ENCODE measurements at regions not wholly inside any gene's neighbourhood (a gene's known extent, or its start where the extent isn't known, plus 50 kb on each side); places are given as distances from the start of the nearest gene placed in this dataset.

- H4K91ac ChIP-seq (ENCODE audit: insufficient read depth, low read depth, low read length): no peak overlapping the region
- H4K5ac ChIP-seq (ENCODE audit: low read depth, low read length): no peak overlapping the region
- intact Hi-C loops (cut with micrococcal nuclease): no loop called here
- H4K20me1 ChIP-seq (ENCODE audit: insufficient read depth, low read length): no peaks in the 10 kb centered on the region
- H3K56ac ChIP-seq (ENCODE audit: extremely low read depth, insufficient read depth, low read length): no peak overlapping the region
- no peak overlapping the region for H2AK9ac ChIP-seq (replicated peaks; ENCODE audit: low read depth, low read length, poor library complexity)
- H2BK20ac ChIP-seq (ENCODE audit: low read depth, low read length): no peak overlapping the region
- BruUV-seq (replicated peaks): no TSS peak
- H2BK15ac ChIP-seq (ENCODE audit: low read depth, low read length): no peak overlapping the region
- H3K9me1 ChIP-seq (ENCODE audit: insufficient read depth, low read length): no peaks in the 10 kb centered on the region
- H3K9ac ChIP-seq (ENCODE audit: low read depth, low read length): no peak overlapping the region
- dilution Hi-C loops (cut with HindIII; ENCODE audit: low sequenced_read_pairs, unreplicated experiment): no loop called here
- H3K27me3 ChIP-seq (ENCODE audit: control insufficient read depth, insufficient read depth, low read length): no peaks in the 10 kb centered on the region
- H3K4me1 ChIP-seq (ENCODE audit: control insufficient read depth, insufficient read depth, low read length): no peaks in the 10 kb centered on the region
- no peak for TF ChIP-seq MAFK (IDR thresholded peaks at IDR 0.05; ENCODE audit: low read depth, low read length)
- no peak for TF ChIP-seq RCOR1 (IDR thresholded peaks at IDR 0.05; ENCODE audit: insufficient replicate concordance, low read length)
- no peak for TF ChIP-seq FOS (IDR thresholded peaks at IDR 0.05; ENCODE audit: low read depth, low read length)
- TF ChIP-seq RFX5 (IDR thresholded peaks at IDR 0.05; ENCODE audit: low read depth, low read length): no peak
- no peak for TF ChIP-seq BHLHE40 (IDR thresholded peaks at IDR 0.05; ENCODE audit: low read depth, low read length)
- no peak for TF ChIP-seq CTCF (conservative IDR thresholded peaks at IDR 0.05; ENCODE audit: low read depth, low read length)
- TF ChIP-seq MAZ (IDR thresholded peaks at IDR 0.05; ENCODE audit: borderline replicate concordance, low read depth, low read length): no peak
- TF ChIP-seq CHD1 (IDR thresholded peaks at IDR 0.05; ENCODE audit: low read depth, low read length): no peak
- no peak for TF ChIP-seq SMC3 (IDR thresholded peaks at IDR 0.05; ENCODE audit: low read depth, low read length)
- TF ChIP-seq CEBPB (IDR thresholded peaks at IDR 0.05; ENCODE audit: low read depth, low read length): no peak
- no peak for TF ChIP-seq ELK1 (IDR thresholded peaks at IDR 0.05; ENCODE audit: borderline replicate concordance, low read depth, low read length)
- no peak for TF ChIP-seq NFE2L2 (IDR thresholded peaks at IDR 0.05; ENCODE audit: low read depth, low read length)
- TF ChIP-seq, protein P1, sequence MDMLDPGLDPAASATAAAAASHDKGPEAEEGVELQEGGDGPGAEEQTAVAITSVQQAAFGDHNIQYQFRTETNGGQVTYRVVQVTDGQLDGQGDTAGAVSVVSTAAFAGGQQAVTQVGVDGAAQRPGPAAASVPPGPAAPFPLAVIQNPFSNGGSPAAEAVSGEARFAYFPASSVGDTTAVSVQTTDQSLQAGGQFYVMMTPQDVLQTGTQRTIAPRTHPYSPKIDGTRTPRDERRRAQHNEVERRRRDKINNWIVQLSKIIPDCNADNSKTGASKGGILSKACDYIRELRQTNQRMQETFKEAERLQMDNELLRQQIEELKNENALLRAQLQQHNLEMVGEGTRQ (IDR thresholded peaks at IDR 0.05; ENCODE audit: low read depth, low read length): no peak
- no peak for TF ChIP-seq RAD21 (IDR thresholded peaks at IDR 0.05; ENCODE audit: low read length)
- H3K4ac ChIP-seq (ENCODE audit: low read depth, low read length): no peak overlapping the region
- DNase-seq (no peak), ATAC-seq (ENCODE audit: low read depth) (no peak)
- H3K4me2 ChIP-seq (ENCODE audit: low read depth, low read length): no peak overlapping the region
- H4K8ac ChIP-seq (ENCODE audit: low read depth in 2 of 2, low read length in 2 of 2): no peak overlapping the region
- H3K79me1 ChIP-seq (ENCODE audit: low read depth in 1 of 2, low read length in 2 of 2): no peaks in the 10 kb centered on the region
- POLR2A ChIA-PET (ENCODE audit: unreplicated experiment): no interaction called here
- no peaks in the 10 kb centered on the region for H3K36me3 ChIP-seq (ENCODE audit: control insufficient read depth, insufficient read depth, low read length)
- no peak overlapping the region for H2AK5ac ChIP-seq (ENCODE audit: low read depth, low read length)
- WGBS, 2 experiments (ENCODE audit: extremely low coverage in 2 of 2, insufficient read length in 1 of 2): no CpG with 5 or more reads among the region's 4 CpGs
- in situ Hi-C loops (cut with MboI; ENCODE audit: low sequenced_read_pairs): no loop called here
- no peak overlapping the region for H2BK5ac ChIP-seq (ENCODE audit: low read depth, low read length, poor library complexity, severe bottlenecking)
- no peak overlapping the region for H2AFZ ChIP-seq (replicated peaks; ENCODE audit: low read length, poor library complexity)
- no peak overlapping the region for H2BK120ac ChIP-seq (ENCODE audit: low read depth, low read length)
- no peak overlapping the region for H3K27ac ChIP-seq (ENCODE audit: insufficient read depth, low read length)
- H3K9me3 ChIP-seq (ENCODE audit: control insufficient read depth, insufficient read depth, low read length): peaks cover 20% of the 10 kb centered on the region; the same call in 1 of the 2 replicates
- H3K18ac ChIP-seq (ENCODE audit: low read depth, low read length): no peak overlapping the region
- CTCF ChIA-PET: no interaction called here
- no peak overlapping the region for H3K23ac ChIP-seq (ENCODE audit: low read depth, low read length)
- no peak overlapping the region for H3K14ac ChIP-seq (replicated peaks; ENCODE audit: low read depth, low read length)
- H3K4me3 ChIP-seq (ENCODE audit: insufficient read depth, low read depth, low read length): no peak overlapping the region
Measured at GRCh38 chr16:6345090-6345489, 987.6 kb upstream of the RBFOX1 start.
